ENCODE measurements at regions not wholly inside any gene's neighbourhood (a gene's known extent, or its start where the extent isn't known, plus 50 kb on each side); places are given as distances from the start of the nearest gene placed in this dataset.

- TF ChIP-seq POLR2A (IDR thresholded peaks at IDR 0.05; ENCODE audit: low read depth) = no peak
- TF ChIP-seq, protein P1, sequence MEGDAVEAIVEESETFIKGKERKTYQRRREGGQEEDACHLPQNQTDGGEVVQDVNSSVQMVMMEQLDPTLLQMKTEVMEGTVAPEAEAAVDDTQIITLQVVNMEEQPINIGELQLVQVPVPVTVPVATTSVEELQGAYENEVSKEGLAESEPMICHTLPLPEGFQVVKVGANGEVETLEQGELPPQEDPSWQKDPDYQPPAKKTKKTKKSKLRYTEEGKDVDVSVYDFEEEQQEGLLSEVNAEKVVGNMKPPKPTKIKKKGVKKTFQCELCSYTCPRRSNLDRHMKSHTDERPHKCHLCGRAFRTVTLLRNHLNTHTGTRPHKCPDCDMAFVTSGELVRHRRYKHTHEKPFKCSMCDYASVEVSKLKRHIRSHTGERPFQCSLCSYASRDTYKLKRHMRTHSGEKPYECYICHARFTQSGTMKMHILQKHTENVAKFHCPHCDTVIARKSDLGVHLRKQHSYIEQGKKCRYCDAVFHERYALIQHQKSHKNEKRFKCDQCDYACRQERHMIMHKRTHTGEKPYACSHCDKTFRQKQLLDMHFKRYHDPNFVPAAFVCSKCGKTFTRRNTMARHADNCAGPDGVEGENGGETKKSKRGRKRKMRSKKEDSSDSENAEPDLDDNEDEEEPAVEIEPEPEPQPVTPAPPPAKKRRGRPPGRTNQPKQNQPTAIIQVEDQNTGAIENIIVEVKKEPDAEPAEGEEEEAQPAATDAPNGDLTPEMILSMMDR (IDR thresholded peaks at IDR 0.05) = no peak
Observed at GRCh38 chr5:3680821-3681220, 85.2 kb downstream of the IRX1 start.
